Smooth muscle cell (in vitro differentiated cells): ENCODE measurements at regions not wholly inside any gene's neighbourhood (a gene's known extent, or its start where the extent isn't known, plus 50 kb on each side); places are given as distances from the start of the nearest gene placed in this dataset.

Source experiments
- DNase-seq: peaks from one replicate; lab custom pipeline; 2025; ENCODE audit not compliant: unreplicated experiment; lab: John Stamatoyannopoulos, UW
- H2AFZ ChIP-seq: fragments of 200-600 bp; sonication (generic); 2 replicates; pipeline ENCODE4 v1.6.0; 2016; ENCODE audit warnings: antibody characterized with exemption, low read depth, mild to moderate bottlenecking
- H3F3A ChIP-seq: fragments of 200-600 bp; sonication (generic); 2 replicates; pipeline ENCODE4 v1.6.0; 2017; ENCODE audit warnings: antibody characterized with exemption, low read depth
- H3K27ac ChIP-seq: fragments of 200-600 bp; sonication (generic); 2 replicates; pipeline ENCODE4 v1.5.1; 2016; ENCODE audit warnings: low read depth, mild to moderate bottlenecking
- H3K27me3 ChIP-seq: fragments of 200-600 bp; sonication (generic); 2 replicates; pipeline ENCODE4 v1.6.1; 2016; ENCODE audit warnings: low read depth, mild to moderate bottlenecking
- H3K36me3 ChIP-seq: fragments of 200-600 bp; sonication (generic); 2 replicates; pipeline ENCODE4 v1.5.1; 2016; ENCODE audit warnings: low read depth
- H3K4me1 ChIP-seq: fragments of 200-600 bp; sonication (generic); 2 replicates; pipeline ENCODE4 v1.5.1; 2016; ENCODE audit warnings: low read depth
- H3K4me2 ChIP-seq: fragments of 200-600 bp; sonication (generic); 2 replicates; pipeline ENCODE4 v1.6.0; 2016; ENCODE audit warnings: mild to moderate bottlenecking
- H3K4me3 ChIP-seq: fragments of 200-600 bp; sonication (generic); 2 replicates; pipeline ENCODE4 v1.5.1; 2016; ENCODE audit warnings: mild to moderate bottlenecking
- H3K79me2 ChIP-seq: fragments of 200-600 bp; sonication (generic); 2 replicates; pipeline ENCODE4 v1.6.0; 2016; ENCODE audit warnings: low read depth, mild to moderate bottlenecking
- H3K9ac ChIP-seq: fragments of 200-600 bp; sonication (generic); 2 replicates; pipeline ENCODE4 v1.6.0; 2016; ENCODE audit warnings: low read depth
- H3K9me3 ChIP-seq: fragments of 200-600 bp; sonication (generic); replicated peaks from 2 replicates; pipeline ENCODE4 v1.5.1; 2016; ENCODE audit warnings: low read depth
- H4K20me1 ChIP-seq: fragments of 200-600 bp; sonication (generic); 2 replicates; pipeline ENCODE4 v1.6.0; 2016; ENCODE audit warnings: low read depth
- CTCF ChIP-seq: fragments of 200-600 bp; sonication (generic); IDR thresholded peaks from 2 replicates; pipeline ENCODE4 v1.5.1; 2017; ENCODE audit warnings: borderline replicate concordance, mild to moderate bottlenecking, antibody characterized with exemption; ENCODE audit not compliant: insufficient read depth, poor library complexity, severe bottlenecking
- WGBS: methylation state at CpG from one replicate; pipeline ENCODE4 v1.1.7; 2016; ENCODE audit warnings: low lambda C conversion rate; 5-methylcytosine and 5-hydroxymethylcytosine counted together

GRCh38 chr9:84136119-84136868, 155.7 kb downstream of the RMI1 start:
- no peaks in the 10 kb centered on the region for H3K79me2 ChIP-seq
- H3K27ac ChIP-seq: no peak overlapping the region
- H4K20me1 ChIP-seq: no peaks in the 10 kb centered on the region
- no peaks in the 10 kb centered on the region for H3F3A ChIP-seq
- H3K4me2 ChIP-seq: no peak overlapping the region
- no peaks in the 10 kb centered on the region for H3K36me3 ChIP-seq
- WGBS: 91% methylated on average over 13 of the region's 13 CpGs
- peaks cover 8% of the 10 kb centered on the region for H3K4me1 ChIP-seq
- H3K9ac ChIP-seq: no peak overlapping the region
- H2AFZ ChIP-seq: no peak overlapping the region
- peaks cover 55% of the 10 kb centered on the region for H3K27me3 ChIP-seq
- H3K9me3 ChIP-seq: no peaks in the 10 kb centered on the region
- DNase-seq: no peak
- no peak for TF ChIP-seq CTCF
- no peak overlapping the region for H3K4me3 ChIP-seq

- no peak for TF ChIP-seq CTCF
- Histone ChIP-seq H3K27ac (no peak overlapping the region), H3K79me2 (no peaks in the 10 kb centered on the region), H3F3A (no peaks in the 10 kb centered on the region), H3K27me3 (peaks cover 72% of the 10 kb centered on the region), H3K4me1 (peaks cover 8% of the 10 kb centered on the region), H3K4me3 (no peak overlapping the region), H3K9me3 (no peaks in the 10 kb centered on the region), H3K4me2 (no peak overlapping the region), H3K9ac (no peak overlapping the region), H3K36me3 (no peaks in the 10 kb centered on the region), H4K20me1 (no peaks in the 10 kb centered on the region), H2AFZ (no peak overlapping the region)
- DNase-seq: no peak
- WGBS: 89% methylated on average over 2 of the region's 2 CpGs
Measured at GRCh38 chr9:84137968-84138367, 157.4 kb downstream of the RMI1 start.

- Histone ChIP-seq H3K9me3 (no peaks in the 10 kb centered on the region), H3K36me3 (no peaks in the 10 kb centered on the region), H3K27me3 (peaks cover 78% of the 10 kb centered on the region), H3K4me3 (no peak overlapping the region), H3K9ac (no peak overlapping the region), H3K4me1 (peaks cover 8% of the 10 kb centered on the region), H3K27ac (no peak overlapping the region), H3K79me2 (no peaks in the 10 kb centered on the region), H3K4me2 (no peak overlapping the region), H3F3A (no peaks in the 10 kb centered on the region), H2AFZ (no peak overlapping the region), H4K20me1 (no peaks in the 10 kb centered on the region)
- no peak for DNase-seq
- WGBS: 90% methylated on average over 4 of the region's 4 CpGs
- TF ChIP-seq CTCF: no peak
Measured at GRCh38 chr9:84138541-84138940, 157.9 kb downstream of the RMI1 start.
